ENCODE measurements at regions not wholly inside any gene's neighbourhood (a gene's known extent, or its start where the extent isn't known, plus 50 kb on each side); places are given as distances from the start of the nearest gene placed in this dataset.
"Not testable (repeated sequence)": the region's sequence is repeated elsewhere in the genome, so short reads cannot be mapped to it uniquely, and the experiment has no call there.

GRCh38 chr5:86565197-86565789 is 52.4 kb upstream of the COX7C start:
- Mint-ChIP-seq H3K9me3 (peaks cover 5% of the 10 kb centered on the region), H3K27me3 (ENCODE audit: low read depth, poor library complexity) (no peaks in the 10 kb centered on the region), H3K4me3 (no peak overlapping the region), H3K36me3 (ENCODE audit: low read depth) (no peaks in the 10 kb centered on the region), H3K27ac (no peak overlapping the region), H3K4me1 (no peaks in the 10 kb centered on the region)
- no peak for TF ChIP-seq CTCF (IDR thresholded peaks at IDR 0.05)
- no peak for DNase-seq

GRCh38 chr5:86566030-86566429 is 51.7 kb upstream of the COX7C start:
- not testable (repeated sequence) for H3K27ac Mint-ChIP-seq; H3K4me1 Mint-ChIP-seq; H3K36me3 Mint-ChIP-seq (ENCODE audit: low read depth); H3K4me3 Mint-ChIP-seq; H3K27me3 Mint-ChIP-seq (ENCODE audit: low read depth, poor library complexity); DNase-seq
- H3K9me3 Mint-ChIP-seq, result peaks cover 12% of the 10 kb centered on the region
